H1 (cell line): ENCODE measurements at regions not wholly inside any gene's neighbourhood (a gene's known extent, or its start where the extent isn't known, plus 50 kb on each side); places are given as distances from the start of the nearest gene placed in this dataset.

Experiments used
- CHD2 ChIP-seq: IDR thresholded peaks from 2 replicates; pipeline ENCODE4 v1.6.1; 2012; ENCODE audit warnings: low read length, improper control_type of control experiment
- CHD7 ChIP-seq: fragments of 300-600 bp; sonication (generic); IDR thresholded peaks from 2 replicates; pipeline ENCODE4 v1.7.1; 2012; ENCODE audit warnings: low read length, moderate library complexity, mild to moderate bottlenecking, inconsistent platforms; ENCODE audit not compliant: insufficient replicate concordance
- EZH2 ChIP-seq: fragments of 200-600 bp; sonication (generic); IDR thresholded peaks from 2 replicates; pipeline ENCODE4 v1.7.1; 2012; ENCODE audit warnings: low read depth, mild to moderate bottlenecking, moderate library complexity, low read length, inconsistent platforms; ENCODE audit not compliant: severe bottlenecking
- GABPA ChIP-seq: IDR thresholded peaks from 2 replicates; pipeline ENCODE4 v1.6.1; 2011; ENCODE audit warnings: mild to moderate bottlenecking, low read length, moderate library complexity, borderline replicate concordance; ENCODE audit not compliant: insufficient read depth
- HDAC2 ChIP-seq, 2 experiments: fragments of 300-600 bp in 1 of 2; sonication (generic) in 1 of 2; IDR thresholded peaks; 2 replicates each; pipeline ENCODE4 v1.6.1; 2011 to 2012; ENCODE audit warnings: low read depth in 2 of 2, low read length in 2 of 2, mild to moderate bottlenecking in 2 of 2, moderate library complexity in 2 of 2, borderline replicate concordance in 1 of 2, inconsistent platforms in 1 of 2
- KDM1A ChIP-seq: fragments of 200-600, 300-600 bp; sonication (generic); IDR thresholded peaks from 2 replicates; pipeline ENCODE4 v1.7.1; 2016; ENCODE audit warnings: mild to moderate bottlenecking, low read length, borderline replicate concordance
- RAD21 ChIP-seq, 2 experiments: IDR thresholded peaks in 1 of 2; conservative IDR thresholded peaks in 1 of 2; 2 replicates each; pipeline ENCODE4 v1.6.1; 2011; ENCODE audit warnings: low read depth in 2 of 2, low read length in 2 of 2, improper control_type of control experiment in 1 of 2, inconsistent platforms in 1 of 2, mild to moderate bottlenecking in 1 of 2, moderate library complexity in 1 of 2
- RFX5 ChIP-seq: IDR thresholded peaks from 2 replicates; pipeline ENCODE4 v1.6.1; 2011; ENCODE audit warnings: low read depth, low read length, improper control_type of control experiment, borderline replicate concordance
- SIRT6 ChIP-seq: IDR thresholded peaks from one replicate; pipeline ENCODE4 v1.7.1; 2012; ENCODE audit warnings: low read length, inconsistent platforms
- TEAD4 ChIP-seq: IDR thresholded peaks from 2 replicates; pipeline ENCODE4 v1.6.1; 2012; ENCODE audit warnings: low read depth, low read length, inconsistent platforms, mixed read lengths

GRCh38 chr7:156435486-156436231, 204.9 kb upstream of the RNF32 start (continued):
- TF ChIP-seq CHD7 = no peak
- TF ChIP-seq GABPA = no peak
- no peak for TF ChIP-seq KDM1A
- TF ChIP-seq TEAD4 = no peak
- no peak for TF ChIP-seq CHD2
- TF ChIP-seq HDAC2 (IDR thresholded peaks at IDR 0.05; ENCODE audit: borderline replicate concordance in 1 of 2, low read depth in 2 of 2, low read length in 2 of 2) = no peak
- TF ChIP-seq EZH2 = no peak
- TF ChIP-seq SIRT6 = no peak
- TF ChIP-seq RAD21 (IDR thresholded peaks at IDR 0.05 in 1 of 2, conservative IDR thresholded peaks at IDR 0.05 in 1 of 2; ENCODE audit: low read depth in 2 of 2, low read length in 2 of 2) = no peak
- TF ChIP-seq RFX5 = no peak
